Endodermal cell (in vitro differentiated cells): ENCODE measurements at regions not wholly inside any gene's neighbourhood (a gene's known extent, or its start where the extent isn't known, plus 50 kb on each side); places are given as distances from the start of the nearest gene placed in this dataset.

Experiments
- DNase-seq: peaks from one replicate; pipeline ENCODE4 v3.0.0-alpha.2; 2017
- H3K27ac ChIP-seq: 2 replicates; pipeline ENCODE4 v1.5.1; 2013; ENCODE audit warnings: mild to moderate bottlenecking, low read depth, low read length, moderate library complexity
- H3K27me3 ChIP-seq: 2 replicates; pipeline ENCODE4 v1.6.1; 2013; ENCODE audit warnings: mild to moderate bottlenecking, low read length, moderate library complexity; ENCODE audit not compliant: insufficient read depth, control insufficient read depth, poor library complexity, severe bottlenecking
- H3K36me3 ChIP-seq: 2 replicates; pipeline ENCODE4 v1.7.0; 2013; ENCODE audit warnings: mild to moderate bottlenecking, low read length, moderate library complexity; ENCODE audit not compliant: control insufficient read depth, insufficient read depth
- H3K4me1 ChIP-seq: one replicate; pipeline ENCODE4 v1.7.0; 2013; ENCODE audit warnings: low read length; ENCODE audit not compliant: control insufficient read depth, insufficient read depth
- H3K4me3 ChIP-seq: 2 replicates; pipeline ENCODE4 v1.5.1; 2013; ENCODE audit warnings: mild to moderate bottlenecking, low read length, moderate library complexity
- H3K9ac ChIP-seq: 2 replicates; pipeline ENCODE4 v1.6.1; 2013; ENCODE audit warnings: mild to moderate bottlenecking, low read length, moderate library complexity; ENCODE audit not compliant: poor library complexity, severe bottlenecking; ENCODE audit errors: extremely low read depth
- H3K9me3 ChIP-seq: 2 replicates; pipeline ENCODE4 v1.6.1; 2013; ENCODE audit warnings: mild to moderate bottlenecking, low read length, moderate library complexity; ENCODE audit not compliant: control insufficient read depth
- H3K27ac Mint-ChIP-seq: 2 replicates; pipeline ENCODE4 v1.8.0; 2020; ENCODE audit warnings: mixed read lengths
- H3K27me3 Mint-ChIP-seq: 2 replicates; pipeline ENCODE4 v1.8.0; 2021; ENCODE audit warnings: mild to moderate bottlenecking, mixed read lengths; ENCODE audit not compliant: insufficient read depth
- H3K36me3 Mint-ChIP-seq: 2 replicates; pipeline ENCODE4 v1.8.0; 2020; ENCODE audit warnings: low read depth, mixed read lengths
- H3K4me1 Mint-ChIP-seq: 2 replicates; pipeline ENCODE4 v1.8.0; 2020; ENCODE audit warnings: mixed read lengths
- H3K4me3 Mint-ChIP-seq: 2 replicates; pipeline ENCODE4 v1.8.0; 2020; ENCODE audit warnings: mild to moderate bottlenecking, moderate library complexity, mixed read lengths
- H3K9me3 Mint-ChIP-seq: 2 replicates; pipeline ENCODE4 v1.8.0; 2020; ENCODE audit warnings: mild to moderate bottlenecking, mixed read lengths
- CTCF ChIP-seq: fragments of 200-600 bp; sonication (generic); conservative IDR thresholded peaks from 2 replicates; pipeline ENCODE4 v1.5.0; 2021; ENCODE audit warnings: antibody characterized with exemption, mild to moderate bottlenecking
- WGBS, 2 experiments: methylation state at CpG; one replicate each; pipeline versions ENCODE4 v1.1.5 to v1.1.7; 2013; ENCODE audit warnings: missing lambda C conversion rate in 2 of 2, mixed read lengths in 1 of 2; ENCODE audit not compliant: insufficient coverage in 1 of 2, insufficient read length in 1 of 2; 5-methylcytosine and 5-hydroxymethylcytosine counted together

GRCh38 chr2:6288791-6289190 is 576.9 kb downstream of the CMPK2 start:
- H3K9me3 ChIP-seq: no peaks in the 10 kb centered on the region
- no peak overlapping the region for H3K27ac ChIP-seq
- no peak overlapping the region for H3K4me3 Mint-ChIP-seq
- no peak for DNase-seq
- H3K36me3 ChIP-seq: no peaks in the 10 kb centered on the region
- H3K9ac ChIP-seq: no peak overlapping the region
- no peak for TF ChIP-seq CTCF
- H3K27me3 Mint-ChIP-seq: no peaks in the 10 kb centered on the region
- H3K27me3 ChIP-seq: no peaks in the 10 kb centered on the region
- peaks cover 19% of the 10 kb centered on the region for H3K9me3 Mint-ChIP-seq
- H3K27ac Mint-ChIP-seq: no peak overlapping the region
- H3K4me3 ChIP-seq: no peak overlapping the region
- H3K36me3 Mint-ChIP-seq: no peaks in the 10 kb centered on the region
- H3K4me1 Mint-ChIP-seq: no peaks in the 10 kb centered on the region
- H3K4me1 ChIP-seq: no peaks in the 10 kb centered on the region

DNA sequence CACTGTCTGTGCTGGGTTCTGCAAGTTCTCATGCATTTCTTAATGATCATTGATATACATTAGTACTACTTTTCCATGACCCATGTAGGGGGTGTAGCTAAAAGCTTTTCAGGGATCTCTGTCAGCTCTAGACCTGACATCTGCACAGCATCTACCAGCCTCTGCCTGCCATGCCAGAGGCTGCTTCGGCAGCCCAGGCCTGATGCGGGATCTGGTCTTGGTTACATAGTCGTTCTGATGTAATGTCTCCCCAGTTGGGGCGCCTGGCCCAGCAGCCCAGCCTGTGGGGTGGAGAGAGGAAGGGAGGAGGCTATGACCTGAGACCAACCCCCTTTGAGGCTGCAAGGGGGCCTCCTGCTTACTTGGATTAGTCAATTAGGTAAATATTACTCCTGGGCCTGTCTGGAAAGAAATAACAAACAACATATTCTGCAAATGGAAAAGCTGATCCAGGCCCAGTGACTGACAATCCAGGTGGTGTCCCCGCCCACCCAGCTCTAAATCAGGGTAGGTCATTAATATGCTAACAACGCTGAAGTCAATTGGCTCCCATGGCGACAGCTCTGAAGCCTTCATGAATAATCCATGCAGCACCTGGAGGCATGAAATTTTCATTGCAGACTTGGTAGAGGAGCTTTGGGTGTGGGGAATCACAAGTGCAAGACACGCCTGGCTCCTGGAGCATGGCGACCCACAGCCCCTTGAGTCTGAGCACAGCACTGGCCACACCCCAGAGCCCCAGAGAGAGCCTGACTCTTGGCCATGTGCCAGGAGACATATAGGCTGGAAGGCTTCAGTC is 575.3 kb downstream of the CMPK2 start:
- Histone ChIP-seq H3K4me3 (no peak overlapping the region), H3K36me3 (no peaks in the 10 kb centered on the region), H3K9ac (no peak overlapping the region), H3K27ac (peak overlapping the region; percentile 73), H3K4me1 (no peaks in the 10 kb centered on the region), H3K27me3 (no peaks in the 10 kb centered on the region), H3K9me3 (no peaks in the 10 kb centered on the region)
- H3K4me1 Mint-ChIP-seq: no peaks in the 10 kb centered on the region
- WGBS, 2 experiments: 91 to 92% methylated on average over 5 to 9 of the region's 9 CpGs
- DNase-seq: no peak
- H3K27ac Mint-ChIP-seq: no peak overlapping the region
- no peaks in the 10 kb centered on the region for H3K27me3 Mint-ChIP-seq
- peaks cover 28% of the 10 kb centered on the region for H3K9me3 Mint-ChIP-seq
- H3K36me3 Mint-ChIP-seq: no peaks in the 10 kb centered on the region
- TF ChIP-seq CTCF: no peak
- H3K4me3 Mint-ChIP-seq: no peak overlapping the region

DNA sequence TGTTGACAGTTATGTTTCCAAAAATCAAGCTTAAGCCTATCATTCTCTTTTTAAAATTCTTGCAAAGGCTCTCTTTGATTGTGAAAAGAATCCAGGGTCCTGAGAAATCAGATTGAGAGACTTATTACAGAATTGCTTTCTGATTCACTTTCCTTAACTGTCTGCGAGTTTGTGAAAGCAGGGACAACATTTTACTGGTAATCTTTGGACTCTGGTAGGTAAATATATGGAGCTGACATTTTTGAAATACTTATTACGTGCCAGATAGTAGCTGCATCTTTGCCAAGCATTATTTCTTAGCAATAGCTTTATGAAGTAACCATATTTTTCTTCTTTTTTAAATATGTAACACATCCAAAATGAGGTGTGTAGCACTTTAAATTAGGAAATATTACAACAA is 570.9 kb downstream of the CMPK2 start:
- peaks cover 28% of the 10 kb centered on the region for H3K9me3 Mint-ChIP-seq
- no peaks in the 10 kb centered on the region for H3K4me1 Mint-ChIP-seq
- H3K27ac Mint-ChIP-seq: no peak overlapping the region
- WGBS, 2 experiments: 98% methylated on average over 2 of the region's 2 CpGs; no CpG with 5 or more reads in 1 of the 2 experiments
- no peak overlapping the region for H3K4me3 ChIP-seq
- H3K36me3 Mint-ChIP-seq: no peaks in the 10 kb centered on the region
- no peaks in the 10 kb centered on the region for H3K27me3 Mint-ChIP-seq
- no peaks in the 10 kb centered on the region for H3K9me3 ChIP-seq
- no peak overlapping the region for H3K4me3 Mint-ChIP-seq
- no peak for TF ChIP-seq CTCF
- no peaks in the 10 kb centered on the region for H3K4me1 ChIP-seq
- no peak for DNase-seq
- H3K27me3 ChIP-seq: no peaks in the 10 kb centered on the region
- H3K27ac ChIP-seq: no peak overlapping the region
- H3K36me3 ChIP-seq: no peaks in the 10 kb centered on the region
- H3K9ac ChIP-seq: no peak overlapping the region
